ENCODE measurements at regions not wholly inside any gene's neighbourhood (a gene's known extent, or its start where the extent isn't known, plus 50 kb on each side); places are given as distances from the start of the nearest gene placed in this dataset.

- TF ChIP-seq HMGXB4 (CRISPR knock-in tag; IDR thresholded peaks at IDR 0.05; ENCODE audit: borderline replicate concordance), result no peak
These were observed 529.1 kb downstream of the ZNF804A start (continued) for GRCh38 chr2:185127412-185127811.

- Histone ChIP-seq H3K4me3 (no peak overlapping the region), H3K9me3 (peaks cover 3% of the 10 kb centered on the region; the same call in 1 of the 3 replicates), H3K4me1 (no peaks in the 10 kb centered on the region), H3K4me2 (no peak overlapping the region), H3K27ac (no peak overlapping the region)
- FAIRE-seq, result no peak
- ChIA-PET POLR2A (no interaction called here), CTCF (no interaction called here)
- TF ChIP-seq HOXB13 (CRISPR knock-in tag; IDR thresholded peaks at IDR 0.05; ENCODE audit: low read depth) (no peak), FOSL2 (IDR thresholded peaks at IDR 0.05) (no peak), FOSL2 (CRISPR knock-in tag; IDR thresholded peaks at IDR 0.05) (no peak), TP53 (CRISPR knock-in tag; IDR thresholded peaks at IDR 0.05) (no peak), POLR2A (IDR thresholded peaks at IDR 0.05; ENCODE audit: low read length) (no peak), RFX5 (IDR thresholded peaks at IDR 0.05) (no peak), CBX8 (IDR thresholded peaks at IDR 0.05) (no peak), ZFP36 (IDR thresholded peaks at IDR 0.05; ENCODE audit: borderline replicate concordance, partially characterized antibody) (no peak), HOXA7 (CRISPR knock-in tag; IDR thresholded peaks at IDR 0.05) (no peak), PBX3 (IDR thresholded peaks at IDR 0.05) (no peak), PHF8 (IDR thresholded peaks at IDR 0.05; ENCODE audit: borderline replicate concordance, low read depth) (no peak), MAFK (IDR thresholded peaks at IDR 0.05; ENCODE audit: partially characterized antibody) (no peak), RCOR1 (IDR thresholded peaks at IDR 0.05; ENCODE audit: low read depth, low read length) (no peak), MYC (IDR thresholded peaks at IDR 0.05; ENCODE audit: borderline replicate concordance, low read length) (no peak), FOXS1 (CRISPR knock-in tag; IDR thresholded peaks at IDR 0.05) (no peak), MAZ (IDR thresholded peaks at IDR 0.05; ENCODE audit: borderline replicate concordance, low read depth, low read length) (no peak)
- no peak for DNase-seq (ENCODE audit: low read depth in 1 of 2, low spot score in 1 of 2)
- no peak for ATAC-seq
These were observed 530.0 kb downstream of the ZNF804A start for GRCh38 chr2:185128346-185128745.

- peaks cover 3% of the 10 kb centered on the region; the same call in 1 of the 3 replicates for H3K9me3 ChIP-seq
- no peak overlapping the region for H3K4me2 ChIP-seq
- 6% methylated on average over 2 of the region's 2 CpGs for WGBS (ENCODE audit: missing lambda C conversion rate)
- DNase-seq (ENCODE audit: low read depth in 1 of 2, low spot score in 1 of 2) (no peak), FAIRE-seq (no peak), ATAC-seq (no peak)
- ChIA-PET POLR2A (no interaction called here), CTCF (no interaction called here)
- no peaks in the 10 kb centered on the region for H3K4me1 ChIP-seq
- no peak overlapping the region for H3K4me3 ChIP-seq
- no peak overlapping the region for H3K27ac ChIP-seq
- no peak for TF ChIP-seq ZSCAN20 (CRISPR knock-in tag; IDR thresholded peaks at IDR 0.05)
- no peak for TF ChIP-seq CTCF (IDR thresholded peaks at IDR 0.05)
- no peak for TF ChIP-seq NFE2L2 (conservative IDR thresholded peaks at IDR 0.05; ENCODE audit: low read length)
- no peak for TF ChIP-seq FOXS1 (CRISPR knock-in tag; IDR thresholded peaks at IDR 0.05)
- TF ChIP-seq FOSL2 (IDR thresholded peaks at IDR 0.05), result no peak
- no peak for TF ChIP-seq FOSL2 (CRISPR knock-in tag; IDR thresholded peaks at IDR 0.05)
- TF ChIP-seq CBX2 (IDR thresholded peaks at IDR 0.05; ENCODE audit: borderline replicate concordance, low read depth), result no peak
- TF ChIP-seq EP300 (IDR thresholded peaks at IDR 0.05), result no peak
- no peak for TF ChIP-seq ATOH8 (CRISPR knock-in tag; IDR thresholded peaks at IDR 0.05; ENCODE audit: low read depth)
- TF ChIP-seq CBX8 (IDR thresholded peaks at IDR 0.05), result no peak
- no peak for TF ChIP-seq ZC3H11A (IDR thresholded peaks at IDR 0.05)
- TF ChIP-seq ZFP36 (IDR thresholded peaks at IDR 0.05; ENCODE audit: borderline replicate concordance, partially characterized antibody), result no peak
- no peak for TF ChIP-seq PBX3 (IDR thresholded peaks at IDR 0.05)
- no peak for TF ChIP-seq MAX (IDR thresholded peaks at IDR 0.05)
- no peak for TF ChIP-seq KDM1A (IDR thresholded peaks at IDR 0.05; ENCODE audit: low read depth)
- TF ChIP-seq MYC (IDR thresholded peaks at IDR 0.05; ENCODE audit: borderline replicate concordance, low read length), result no peak
- no peak for TF ChIP-seq RNF2 (IDR thresholded peaks at IDR 0.05; ENCODE audit: borderline replicate concordance, low read depth)
- TF ChIP-seq CHD2 (IDR thresholded peaks at IDR 0.05; ENCODE audit: low read length, partially characterized antibody), result no peak
- no peak for TF ChIP-seq HES2 (IDR thresholded peaks at IDR 0.05)
- no peak for TF ChIP-seq PHF8 (IDR thresholded peaks at IDR 0.05; ENCODE audit: borderline replicate concordance, low read depth)
These were observed 530.7 kb downstream of the ZNF804A start for GRCh38 chr2:185128996-185129395.

All from A549 (cell line).